ENCODE measurements at regions not wholly inside any gene's neighbourhood (a gene's known extent, or its start where the extent isn't known, plus 50 kb on each side); places are given as distances from the start of the nearest gene placed in this dataset.
"Not testable (repeated sequence)": the region's sequence is repeated elsewhere in the genome, so short reads cannot be mapped to it uniquely, and the experiment has no call there.

GRCh38 chr15:20325751-20326150, 215.8 kb downstream of the GOLGA6L6 start:
- no CpG with 5 or more reads among the region's 4 CpGs for WGBS, 2 experiments (ENCODE audit: extremely low coverage in 2 of 2, insufficient read length in 1 of 2)
- H3K27ac ChIP-seq (ENCODE audit: insufficient read depth, low read length); ATAC-seq (ENCODE audit: low read depth); H3K4me2 ChIP-seq (ENCODE audit: low read depth, low read length); in situ Hi-C loops (cut with MboI; ENCODE audit: low sequenced_read_pairs); H3K4me3 ChIP-seq (ENCODE audit: insufficient read depth, low read depth, low read length); POLR2A ChIA-PET (ENCODE audit: unreplicated experiment); H2AK5ac ChIP-seq (ENCODE audit: low read depth, low read length); H3K14ac ChIP-seq (replicated peaks; ENCODE audit: low read depth, low read length); H3K23ac ChIP-seq (ENCODE audit: low read depth, low read length); H3K4me1 ChIP-seq (ENCODE audit: control insufficient read depth, insufficient read depth, low read length); dilution Hi-C loops (cut with HindIII; ENCODE audit: low sequenced_read_pairs, unreplicated experiment); H3K4ac ChIP-seq (ENCODE audit: low read depth, low read length); H2BK15ac ChIP-seq (ENCODE audit: low read depth, low read length); DNase-seq; H3K18ac ChIP-seq (ENCODE audit: low read depth, low read length); H2BK20ac ChIP-seq (ENCODE audit: low read depth, low read length); BruUV-seq (replicated peaks); H3K9me3 ChIP-seq (ENCODE audit: control insufficient read depth, insufficient read depth, low read length); H4K91ac ChIP-seq (ENCODE audit: insufficient read depth, low read depth, low read length); H3K9me1 ChIP-seq (ENCODE audit: insufficient read depth, low read length); H4K5ac ChIP-seq (ENCODE audit: low read depth, low read length); H4K8ac ChIP-seq (ENCODE audit: low read depth in 2 of 2, low read length in 2 of 2); H2BK5ac ChIP-seq (ENCODE audit: low read depth, low read length, poor library complexity, severe bottlenecking); H3K79me1 ChIP-seq (ENCODE audit: low read depth in 1 of 2, low read length in 2 of 2); H4K20me1 ChIP-seq (ENCODE audit: insufficient read depth, low read length); H2AK9ac ChIP-seq (replicated peaks; ENCODE audit: low read depth, low read length, poor library complexity); H3K27me3 ChIP-seq (ENCODE audit: control insufficient read depth, insufficient read depth, low read length); intact Hi-C loops (cut with micrococcal nuclease); H2BK120ac ChIP-seq (ENCODE audit: low read depth, low read length); CTCF ChIA-PET; H3K56ac ChIP-seq (ENCODE audit: extremely low read depth, insufficient read depth, low read length); H3K9ac ChIP-seq (ENCODE audit: low read depth, low read length); H2AFZ ChIP-seq (replicated peaks; ENCODE audit: low read length, poor library complexity); H3K36me3 ChIP-seq (ENCODE audit: control insufficient read depth, insufficient read depth, low read length): not testable (repeated sequence)

GRCh38 chr15:20317132-20317531, 224.5 kb downstream of the GOLGA6L6 start:
- H3K27ac ChIP-seq (ENCODE audit: insufficient read depth, low read length); CTCF ChIA-PET; H3K9ac ChIP-seq (ENCODE audit: low read depth, low read length); H3K4ac ChIP-seq (ENCODE audit: low read depth, low read length); dilution Hi-C loops (cut with HindIII; ENCODE audit: low sequenced_read_pairs, unreplicated experiment); H2AK9ac ChIP-seq (replicated peaks; ENCODE audit: low read depth, low read length, poor library complexity); H4K5ac ChIP-seq (ENCODE audit: low read depth, low read length); H4K8ac ChIP-seq (ENCODE audit: low read depth in 2 of 2, low read length in 2 of 2); H4K20me1 ChIP-seq (ENCODE audit: insufficient read depth, low read length); BruUV-seq (replicated peaks); H3K4me1 ChIP-seq (ENCODE audit: control insufficient read depth, insufficient read depth, low read length); H2AFZ ChIP-seq (replicated peaks; ENCODE audit: low read length, poor library complexity); POLR2A ChIA-PET (ENCODE audit: unreplicated experiment); H3K79me1 ChIP-seq (ENCODE audit: low read depth in 1 of 2, low read length in 2 of 2); H2BK120ac ChIP-seq (ENCODE audit: low read depth, low read length); ATAC-seq (ENCODE audit: low read depth); H2BK5ac ChIP-seq (ENCODE audit: low read depth, low read length, poor library complexity, severe bottlenecking); intact Hi-C loops (cut with micrococcal nuclease); DNase-seq; H3K36me3 ChIP-seq (ENCODE audit: control insufficient read depth, insufficient read depth, low read length); in situ Hi-C loops (cut with MboI; ENCODE audit: low sequenced_read_pairs); H3K9me1 ChIP-seq (ENCODE audit: insufficient read depth, low read length); H2BK15ac ChIP-seq (ENCODE audit: low read depth, low read length); H3K4me3 ChIP-seq (ENCODE audit: insufficient read depth, low read depth, low read length); H3K4me2 ChIP-seq (ENCODE audit: low read depth, low read length); H3K27me3 ChIP-seq (ENCODE audit: control insufficient read depth, insufficient read depth, low read length); H2BK20ac ChIP-seq (ENCODE audit: low read depth, low read length); H3K18ac ChIP-seq (ENCODE audit: low read depth, low read length); H3K56ac ChIP-seq (ENCODE audit: extremely low read depth, insufficient read depth, low read length); H2AK5ac ChIP-seq (ENCODE audit: low read depth, low read length); H4K91ac ChIP-seq (ENCODE audit: insufficient read depth, low read depth, low read length); H3K14ac ChIP-seq (replicated peaks; ENCODE audit: low read depth, low read length); H3K23ac ChIP-seq (ENCODE audit: low read depth, low read length); H3K9me3 ChIP-seq (ENCODE audit: control insufficient read depth, insufficient read depth, low read length): not testable (repeated sequence)
- WGBS, 2 experiments (ENCODE audit: extremely low coverage in 2 of 2, insufficient read length in 1 of 2) = 7 to 92% methylated on average over 1 of the region's 2 CpGs
